GM03348 (cell line): ENCODE measurements at regions not wholly inside any gene's neighbourhood (a gene's known extent, or its start where the extent isn't known, plus 50 kb on each side); places are given as distances from the start of the nearest gene placed in this dataset.
A peak's percentile ranks its signal among the peaks of the same experiment; 100 is the strongest.
"Not testable (repeated sequence)": the region's sequence is repeated elsewhere in the genome, so short reads cannot be mapped to it uniquely, and the experiment has no call there.

Experiments used
- DNase-seq: peaks from one replicate; pipeline ENCODE4 v3.0.0; 2012; ENCODE audit warnings: low spot score

- DNase-seq, result no peak
Observed at GRCh38 chr5:89071101-89071940, 188.3 kb upstream of the MEF2C start.

DNA sequence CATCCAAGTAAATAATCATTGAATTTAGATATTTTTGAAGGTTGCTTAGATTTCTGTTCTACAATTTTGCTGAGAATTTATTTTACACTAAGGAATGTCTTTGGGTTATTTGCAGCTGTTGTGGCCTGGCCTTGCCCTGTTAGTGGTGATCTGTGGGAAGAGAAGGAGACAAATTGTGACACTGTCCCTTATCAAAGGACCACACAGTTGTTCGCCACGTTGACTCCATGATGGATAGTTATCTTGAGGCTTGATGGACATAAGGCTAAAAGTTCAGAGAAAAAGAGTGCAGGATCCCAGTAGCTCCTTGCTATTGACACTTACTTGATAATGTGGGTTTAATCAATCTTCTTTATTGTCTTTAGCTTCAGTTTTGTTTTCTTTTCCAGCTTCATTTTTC, 186.6 kb upstream of the MEF2C start:
- no peak for DNase-seq

DNA sequence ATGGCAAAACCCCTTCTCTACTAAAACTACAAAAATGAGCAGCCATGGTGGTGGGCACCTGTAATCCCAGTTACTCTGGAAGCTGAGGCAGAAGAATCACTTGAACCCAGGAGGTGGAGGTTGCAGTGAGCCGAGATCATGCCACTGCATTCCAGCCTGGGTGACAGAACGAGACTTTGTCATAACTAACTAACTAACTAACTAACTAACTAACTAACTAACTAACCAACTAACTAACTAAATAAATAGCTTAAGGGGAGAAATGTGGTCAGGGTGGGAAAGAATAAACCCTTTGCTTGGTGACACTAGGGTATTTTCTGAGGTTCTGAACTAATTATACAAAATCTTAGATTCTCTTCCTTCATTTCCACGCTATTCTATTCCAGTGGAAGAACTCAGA, 184.4 kb upstream of the MEF2C start:
- no peak for DNase-seq

DNA sequence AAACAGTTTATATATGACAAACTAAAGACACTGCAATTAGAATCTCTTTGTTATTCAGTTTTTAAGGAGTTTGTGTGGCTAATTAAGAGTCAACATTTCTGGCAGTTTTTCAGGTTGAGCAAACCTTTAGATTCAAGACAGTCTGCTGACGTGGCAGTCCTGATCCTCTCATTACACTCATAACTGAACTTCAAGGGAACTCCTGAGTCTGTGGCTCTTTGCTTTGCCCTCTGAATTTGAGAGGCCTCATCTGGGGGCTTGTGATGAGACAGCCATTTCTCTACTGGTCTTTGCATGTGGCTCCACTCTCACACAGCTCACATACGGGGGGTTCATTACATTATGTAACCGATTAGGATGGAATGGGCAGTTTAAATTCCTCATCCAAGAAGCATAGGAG, 182.9 kb upstream of the MEF2C start:
- DNase-seq, result no peak

- no peak for DNase-seq
Observed at GRCh38 chr5:89064736-89065135, 181.8 kb upstream of the MEF2C start.

GRCh38 chr5:89064054-89064453, 181.1 kb upstream of the MEF2C start:
- no peak for DNase-seq

- DNase-seq, result no peak
Observed at GRCh38 chr5:89060768-89061167, 177.8 kb upstream of the MEF2C start.

GRCh38 chr5:89059274-89059673, 176.3 kb upstream of the MEF2C start:
- no peak for DNase-seq

DNA sequence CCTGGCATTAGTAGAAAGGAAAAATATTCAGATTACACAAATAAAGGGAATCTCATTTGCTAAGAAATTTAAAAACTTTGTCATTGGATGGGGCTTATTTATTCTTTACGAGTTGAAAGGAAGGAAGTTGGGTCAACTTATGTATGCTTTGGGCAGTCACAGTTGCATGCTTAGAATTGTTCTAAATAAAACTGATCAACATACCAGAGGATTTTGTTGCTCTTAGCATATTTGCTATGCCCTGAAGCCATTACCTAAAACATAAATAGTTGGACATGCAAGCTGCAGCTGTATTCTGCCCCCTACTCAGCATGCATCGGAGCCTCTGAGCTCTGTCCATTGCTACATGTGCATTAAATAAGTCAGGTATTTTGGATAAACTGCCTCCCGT, 172.7 kb upstream of the MEF2C start:
- no peak for DNase-seq

- no peak for DNase-seq
Observed at GRCh38 chr5:89055015-89055694, 172.2 kb upstream of the MEF2C start.

DNA sequence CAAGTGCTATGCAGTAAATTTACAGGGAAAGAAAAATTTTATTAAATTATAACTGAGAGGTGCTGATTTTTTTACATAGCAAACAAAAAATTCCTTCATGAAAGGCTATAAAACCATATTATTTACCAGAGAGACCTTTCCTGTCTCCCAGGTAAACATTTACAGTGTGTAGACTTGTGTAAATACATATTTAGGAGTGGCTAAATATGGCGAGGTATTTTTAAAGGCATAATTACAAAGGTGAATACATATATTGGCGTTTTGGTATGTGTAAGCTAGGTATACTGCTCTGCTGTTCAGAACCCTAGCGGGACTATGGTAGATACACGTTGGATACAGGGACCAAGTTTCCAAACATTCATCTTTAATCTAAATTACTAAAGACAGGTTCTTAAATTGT, 170.6 kb upstream of the MEF2C start:
- no peak for DNase-seq

GRCh38 chr5:89050062-89050461, 167.1 kb upstream of the MEF2C start:
- DNase-seq, result not testable (repeated sequence)

DNA sequence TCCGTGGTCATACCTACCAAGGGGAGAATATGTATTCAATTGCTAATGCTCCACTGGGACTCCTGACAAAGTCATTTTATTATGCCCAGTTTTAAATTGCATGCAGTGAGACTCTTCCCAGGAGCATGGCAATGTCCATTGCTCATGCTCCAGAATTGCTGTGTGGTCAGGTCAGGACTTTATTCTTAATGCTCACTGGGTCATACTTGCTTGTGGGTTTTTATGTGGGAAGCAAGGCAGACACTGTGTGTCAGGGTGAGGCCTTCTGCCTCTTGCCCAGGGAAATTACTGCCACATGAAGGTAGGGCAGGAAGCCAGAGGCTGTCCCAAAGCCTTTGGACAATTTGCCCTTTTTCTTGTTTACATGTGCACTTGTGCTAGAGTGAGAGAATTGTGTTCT, 164.6 kb upstream of the MEF2C start:
- peak; percentile 22 for DNase-seq

DNA sequence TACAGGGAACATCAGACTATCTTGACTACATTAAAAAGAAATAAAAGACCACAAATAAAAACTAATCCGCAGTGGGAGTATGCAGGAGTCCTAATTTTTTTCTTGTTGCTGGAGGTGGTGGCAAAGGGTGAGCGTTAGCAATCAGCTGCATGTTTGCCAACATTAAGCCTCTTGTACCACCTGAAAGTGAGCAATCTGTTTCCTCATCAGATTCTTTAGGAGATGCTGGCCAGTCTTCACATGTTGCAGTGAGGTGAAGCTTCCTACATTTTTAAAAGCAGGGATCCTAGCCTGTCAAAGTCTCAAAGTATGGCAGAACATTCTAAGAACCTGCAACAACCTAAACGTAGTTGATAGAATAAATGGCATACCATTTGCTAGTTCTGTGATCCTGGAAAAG, 162.2 kb upstream of the MEF2C start:
- no peak for DNase-seq

GRCh38 chr5:89044674-89045200, 161.8 kb upstream of the MEF2C start:
- no peak for DNase-seq

GRCh38 chr5:89043676-89044075, 160.7 kb upstream of the MEF2C start:
- DNase-seq, result no peak

- no peak for DNase-seq
Observed at GRCh38 chr5:89042746-89043145, 159.8 kb upstream of the MEF2C start.

GRCh38 chr5:89041976-89042375, 159.0 kb upstream of the MEF2C start:
- DNase-seq, result no peak

- no peak for DNase-seq
Observed at GRCh38 chr5:89041249-89041779, 158.3 kb upstream of the MEF2C start.

- DNase-seq, result peak; percentile 6
Observed at GRCh38 chr5:89036704-89037489, 153.9 kb upstream of the MEF2C start.

DNA sequence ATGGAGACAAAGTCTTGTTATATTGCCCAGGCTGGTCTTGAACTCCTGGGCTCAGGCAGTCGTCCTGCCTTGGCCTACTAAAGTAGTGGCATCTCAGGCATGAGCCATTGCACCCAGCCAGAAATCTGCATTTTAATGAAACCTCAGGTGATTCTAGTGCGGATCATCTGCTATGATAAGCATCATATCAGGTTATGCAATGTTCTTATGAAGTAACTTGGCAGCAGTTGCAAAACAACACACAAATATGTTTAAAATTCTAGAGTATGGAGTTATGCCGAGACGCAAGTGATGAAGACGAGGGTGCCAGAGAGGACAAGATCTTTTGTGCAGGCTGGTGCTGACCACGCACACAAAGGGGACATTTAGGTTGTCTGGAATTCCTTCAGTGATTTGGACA, 153.2 kb upstream of the MEF2C start:
- no peak for DNase-seq

- peak; percentile 12 for DNase-seq
Observed at GRCh38 chr5:89034588-89034987, 151.6 kb upstream of the MEF2C start.
